Left renal cortex interstitium (tissue), 4 donors: ENCODE measurements at regions not wholly inside any gene's neighbourhood (a gene's known extent, or its start where the extent isn't known, plus 50 kb on each side); places are given as distances from the start of the nearest gene placed in this dataset.
"Not testable (repeated sequence)": the region's sequence is repeated elsewhere in the genome, so short reads cannot be mapped to it uniquely, and the experiment has no call there.

Experiments
- DNase-seq, 4 donors: peaks; one replicate each; pipeline ENCODE4 v3.0.0-alpha.2; 2013; ENCODE audit warnings: low read depth in 4 of 4, low spot score in 2 of 4, missing footprints in 1 of 4

DNA sequence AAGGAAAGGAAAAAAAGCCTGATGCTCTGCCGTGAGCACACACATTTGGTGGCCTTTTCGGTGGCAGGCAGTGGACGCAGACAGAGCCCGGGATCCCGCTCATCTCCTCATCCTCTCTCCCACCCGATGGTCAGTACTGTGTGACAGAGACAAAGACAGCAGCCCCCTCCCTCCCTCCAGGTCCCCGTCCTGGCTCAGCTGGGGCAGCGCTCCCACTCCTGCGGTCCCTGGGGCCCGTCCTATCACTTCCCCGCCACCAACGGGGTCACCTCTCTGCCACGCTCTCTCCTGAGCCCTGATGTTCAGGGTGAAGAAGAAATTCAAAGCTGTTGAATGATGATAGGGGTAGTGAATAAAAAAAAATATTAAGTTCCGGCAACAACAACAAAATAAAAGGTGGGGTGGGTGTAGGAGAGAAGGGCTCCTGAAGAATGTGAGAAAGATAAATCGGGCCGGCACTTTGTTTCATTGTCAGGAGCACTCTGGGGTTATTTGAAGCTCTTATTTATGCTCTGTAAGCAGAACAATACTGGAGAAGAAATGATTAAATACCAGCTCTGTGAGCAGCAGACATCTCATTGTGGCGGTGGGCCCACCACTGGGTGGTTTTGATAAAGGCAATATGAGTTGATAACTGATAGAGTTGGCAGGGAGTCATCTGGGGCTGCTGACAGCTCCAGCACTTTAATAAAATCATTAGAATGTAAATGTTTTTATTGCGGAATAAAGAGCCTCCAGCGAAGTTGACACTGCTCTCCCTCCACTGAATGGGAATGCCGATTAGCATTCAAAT is 417.7 kb downstream of the IRX1 start:
- DNase-seq = no peak

DNA sequence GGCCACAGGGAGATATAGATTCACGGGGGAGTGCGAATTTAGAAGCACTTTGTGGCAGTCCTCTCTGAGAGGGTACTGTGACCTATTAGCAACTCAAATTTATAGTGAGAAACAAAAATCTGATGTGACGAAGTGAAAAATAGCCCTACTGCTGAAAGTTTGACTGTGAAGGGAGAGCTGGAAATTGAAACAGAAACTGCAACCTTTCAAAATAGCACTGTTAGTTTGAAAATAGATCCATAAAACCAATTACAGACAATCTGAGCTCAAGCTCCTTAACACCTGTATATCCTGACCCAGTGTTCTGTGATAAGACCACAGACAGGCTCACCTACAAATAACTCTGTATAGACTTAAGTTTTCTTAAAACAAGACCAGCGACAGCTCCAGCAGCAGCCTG is 420.1 kb downstream of the IRX1 start:
- DNase-seq = no peak

DNA sequence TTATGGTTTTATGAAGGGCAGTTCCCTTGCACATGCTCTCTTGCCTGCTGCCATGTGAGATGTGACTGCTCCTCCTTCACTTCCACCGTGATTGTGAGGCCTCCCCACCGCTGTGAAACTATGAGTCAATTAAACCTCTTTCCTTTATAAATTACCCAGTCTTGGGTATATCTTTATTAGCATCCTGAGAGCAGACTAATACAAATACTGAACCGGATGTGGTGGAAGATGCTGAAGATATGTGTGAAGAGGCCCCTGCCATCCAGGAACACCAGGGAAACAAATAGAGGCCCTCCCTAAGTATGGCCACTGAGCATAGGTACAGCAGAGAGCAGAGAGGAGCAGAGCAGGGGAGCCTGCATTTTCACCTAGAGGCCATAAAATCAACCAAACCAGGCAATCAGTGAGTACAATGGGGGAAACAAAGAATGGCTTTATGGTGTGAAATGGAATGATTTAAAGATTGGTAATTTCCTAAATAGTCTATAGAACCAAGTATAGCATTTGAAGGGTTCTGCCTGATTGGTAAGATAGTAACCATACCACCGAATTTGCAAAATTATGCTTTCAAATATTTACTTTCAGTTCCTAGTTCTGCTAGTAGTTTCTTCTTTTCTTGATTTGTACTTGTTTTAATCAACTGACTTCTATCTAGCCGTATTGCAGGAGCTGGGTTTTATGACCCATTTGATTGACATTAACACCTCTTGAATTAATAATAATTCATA is 421.6 kb downstream of the IRX1 start:
- no peak for DNase-seq

DNA sequence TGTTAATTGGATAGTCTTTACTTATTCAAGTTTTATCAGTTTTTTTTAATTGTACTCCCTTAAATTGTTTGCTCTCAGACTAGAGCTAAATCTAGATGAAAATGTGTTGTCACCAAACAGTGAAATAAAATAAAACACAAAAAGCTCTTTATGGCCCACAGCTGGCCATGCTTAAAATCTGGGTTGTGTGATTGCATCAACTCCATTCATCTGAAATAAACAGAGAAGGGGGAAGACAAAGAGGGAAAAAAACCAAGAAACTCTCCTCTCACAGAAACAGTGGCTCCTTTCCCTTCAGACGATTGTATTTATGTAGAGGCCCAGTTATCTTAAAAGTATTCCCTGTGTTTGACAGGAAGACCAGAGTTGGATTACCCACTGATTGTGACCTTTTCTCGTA is 422.4 kb downstream of the IRX1 start:
- DNase-seq = no peak

- no peak for DNase-seq
Measured at GRCh38 chr5:4019009-4019769, 423.6 kb downstream of the IRX1 start.

GRCh38 chr5:4019841-4020240 is 424.2 kb downstream of the IRX1 start:
- DNase-seq = no peak

- no peak for DNase-seq
Measured at GRCh38 chr5:4020400-4020799, 424.8 kb downstream of the IRX1 start.

DNA sequence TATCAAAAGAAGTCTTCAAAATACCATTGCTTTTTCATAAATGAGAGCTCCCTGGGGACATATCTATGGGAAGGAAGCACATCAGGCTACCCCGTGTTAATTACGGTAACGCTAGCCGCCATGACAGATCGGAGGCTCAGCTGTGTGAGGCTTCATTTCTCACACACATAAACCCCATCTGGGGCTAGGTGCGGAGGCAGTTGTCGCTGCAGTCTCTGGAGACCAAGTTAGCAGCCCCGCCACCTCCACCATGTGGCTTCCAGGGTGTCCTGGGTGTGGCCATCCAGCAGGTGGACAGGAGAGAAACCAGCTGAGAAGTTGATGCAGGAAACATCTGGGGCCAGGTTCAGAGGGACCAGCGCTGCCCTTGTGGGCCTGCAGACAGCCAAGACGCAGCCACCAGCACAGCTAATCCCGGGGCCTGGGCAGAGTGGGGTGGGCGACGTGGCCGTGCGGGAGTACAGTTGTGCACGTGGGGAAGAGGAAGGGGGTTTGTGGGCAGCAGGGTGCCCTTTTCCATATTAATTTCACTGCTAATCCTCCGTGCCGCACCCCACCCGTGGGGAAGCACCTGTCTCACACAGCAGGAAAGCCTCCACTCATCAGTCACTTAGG is 426.5 kb downstream of the IRX1 start:
- DNase-seq = no peak

- no peak for DNase-seq
Measured at GRCh38 chr5:4023091-4023752, 427.6 kb downstream of the IRX1 start.

- DNase-seq = no peak
Measured at GRCh38 chr5:4023753-4024335, 428.2 kb downstream of the IRX1 start.

GRCh38 chr5:4027088-4027734 is 431.6 kb downstream of the IRX1 start:
- DNase-seq = peak in 1 of 4 donors; percentile 7

DNA sequence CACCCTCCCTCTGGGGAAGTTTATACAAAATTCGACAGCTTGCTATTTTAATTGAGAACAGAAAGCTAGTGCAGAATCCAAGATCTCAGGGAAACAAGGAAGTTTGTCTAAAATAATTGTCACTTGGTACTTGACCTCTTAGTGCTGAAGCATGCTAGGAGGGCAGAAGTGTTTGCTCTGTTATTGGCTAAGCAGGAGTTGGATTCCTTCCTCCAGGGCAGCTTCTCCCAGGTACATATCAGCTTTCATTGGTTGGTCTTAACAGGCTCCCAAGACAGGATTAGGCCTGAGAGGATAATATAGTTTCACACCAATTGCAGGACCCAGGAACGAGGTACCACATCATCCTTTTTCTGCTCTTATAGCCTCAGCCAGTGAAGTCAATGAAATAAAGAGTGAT is 432.8 kb downstream of the IRX1 start:
- no peak for DNase-seq

- DNase-seq = not testable (repeated sequence)
Measured at GRCh38 chr5:4033546-4033945, 437.9 kb downstream of the IRX1 start.

DNA sequence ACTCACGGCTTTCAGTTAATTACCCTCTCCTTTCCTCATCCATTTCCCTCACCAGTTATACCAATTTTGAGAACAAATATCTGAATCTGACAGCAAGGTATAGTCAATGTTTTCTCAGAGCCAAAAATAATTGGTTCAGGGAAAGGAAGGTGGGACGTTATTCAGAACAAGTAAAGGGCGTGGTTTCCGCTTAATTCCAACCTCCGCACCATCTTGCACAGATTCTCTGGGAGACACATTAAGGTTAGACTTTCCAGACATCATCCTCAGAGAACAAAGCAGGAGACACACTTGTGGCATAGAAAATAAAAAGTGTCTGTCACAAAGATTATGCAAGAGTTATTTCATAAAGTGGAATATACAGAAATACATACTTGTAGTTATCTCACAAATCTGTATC is 441.2 kb downstream of the IRX1 start:
- no peak for DNase-seq

GRCh38 chr5:4038994-4039393 is 443.4 kb downstream of the IRX1 start:
- no peak for DNase-seq

GRCh38 chr5:4042311-4042710 is 446.7 kb downstream of the IRX1 start:
- no peak for DNase-seq

DNA sequence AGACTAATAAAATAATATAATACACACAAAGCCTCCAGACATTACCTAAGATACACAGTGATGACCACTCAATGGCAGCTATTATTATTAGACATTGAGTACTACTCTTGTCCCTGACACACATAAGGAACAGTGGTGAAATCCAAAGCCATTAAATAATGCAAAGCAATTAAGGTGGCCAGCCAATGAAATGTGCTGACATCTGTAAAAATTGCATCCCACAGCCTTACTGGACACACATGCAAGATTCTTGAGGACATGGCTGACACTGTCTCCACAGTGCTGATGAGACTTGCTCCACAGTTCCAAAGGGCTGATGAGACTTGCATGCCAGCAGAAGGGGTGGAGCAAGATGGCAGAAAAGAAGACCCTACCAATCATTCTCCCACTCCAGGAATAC is 447.5 kb downstream of the IRX1 start:
- no peak for DNase-seq

DNA sequence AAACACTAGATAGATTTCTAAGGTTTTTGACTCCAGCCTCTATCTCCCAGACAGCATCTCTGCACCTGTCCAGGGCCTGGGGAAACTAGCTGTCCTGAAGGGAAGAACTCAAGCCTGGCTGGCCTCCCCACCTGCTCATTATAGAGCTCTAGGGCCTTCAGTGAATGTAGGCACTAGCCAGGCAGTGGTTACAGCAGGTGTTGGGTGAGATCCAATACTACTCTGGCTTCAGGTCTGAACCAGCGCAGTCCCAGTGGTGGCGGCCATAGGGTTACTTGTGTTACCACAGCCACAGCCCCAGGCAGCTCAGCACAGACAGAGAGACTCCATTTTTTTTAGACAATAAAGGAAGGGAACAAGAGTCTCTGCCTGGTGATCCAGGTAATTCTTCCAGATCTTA is 449.2 kb downstream of the IRX1 start:
- DNase-seq = no peak

- DNase-seq = no peak
Measured at GRCh38 chr5:4048398-4048797, 452.8 kb downstream of the IRX1 start.

GRCh38 chr5:4050203-4050602 is 454.6 kb downstream of the IRX1 start:
- DNase-seq = no peak
